HG03025 (cell line): ENCODE measurements at regions not wholly inside any gene's neighbourhood (a gene's known extent, or its start where the extent isn't known, plus 50 kb on each side); places are given as distances from the start of the nearest gene placed in this dataset.
"Not testable (repeated sequence)": the region's sequence is repeated elsewhere in the genome, so short reads cannot be mapped to it uniquely, and the experiment has no call there.

ENCODE experiments used
- ATAC-seq: cut with Tn5 transposase; IDR thresholded peaks from one replicate; pipeline ENCODE4 v1.9.1; 2021; ENCODE audit warnings: mild to moderate bottlenecking, moderate library complexity; ENCODE audit not compliant: unreplicated experiment, low FRiP score

DNA sequence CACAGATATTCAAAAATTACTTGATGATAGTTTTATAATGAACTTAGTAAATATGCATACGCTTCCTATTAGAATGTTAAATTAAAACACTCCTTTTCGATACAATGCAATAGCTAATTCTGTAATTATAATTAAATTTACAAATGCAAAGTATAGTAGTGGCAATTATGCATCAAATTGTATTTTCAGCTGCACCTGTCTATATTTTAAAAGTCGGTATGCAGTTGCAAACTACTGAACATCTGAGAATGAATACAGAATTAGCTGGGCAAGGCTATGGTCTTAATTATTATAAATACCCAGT lies 110.4 kb upstream of the ARHGAP42 start:
- ATAC-seq, result no peak

- no peak for ATAC-seq
Observed at GRCh38 chr11:100578831-100579311, 108.2 kb upstream of the ARHGAP42 start.

DNA sequence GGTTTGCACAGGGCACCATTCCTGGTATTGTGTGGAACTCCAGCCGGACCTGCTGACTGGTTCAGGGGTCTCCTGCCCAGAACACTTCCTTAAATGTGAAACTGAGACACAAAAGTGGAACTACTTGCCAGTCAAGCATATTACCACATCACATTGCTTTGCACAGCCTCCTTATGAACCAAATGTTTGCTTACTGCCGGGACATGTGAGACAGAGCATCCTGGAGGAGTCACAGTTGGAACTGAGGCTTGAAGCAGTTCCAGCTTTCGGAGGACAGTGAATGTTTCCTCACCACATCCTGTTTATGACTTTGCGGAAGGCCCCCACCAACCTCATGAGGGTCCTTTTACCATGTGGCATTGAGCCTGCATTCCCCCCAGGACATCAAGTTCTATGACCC lies 105.8 kb upstream of the ARHGAP42 start:
- no peak for ATAC-seq

- ATAC-seq, result no peak
Observed at GRCh38 chr11:100584201-100584985, 102.7 kb upstream of the ARHGAP42 start.

- ATAC-seq, result no peak
Observed at GRCh38 chr11:100585728-100586127, 101.4 kb upstream of the ARHGAP42 start.

DNA sequence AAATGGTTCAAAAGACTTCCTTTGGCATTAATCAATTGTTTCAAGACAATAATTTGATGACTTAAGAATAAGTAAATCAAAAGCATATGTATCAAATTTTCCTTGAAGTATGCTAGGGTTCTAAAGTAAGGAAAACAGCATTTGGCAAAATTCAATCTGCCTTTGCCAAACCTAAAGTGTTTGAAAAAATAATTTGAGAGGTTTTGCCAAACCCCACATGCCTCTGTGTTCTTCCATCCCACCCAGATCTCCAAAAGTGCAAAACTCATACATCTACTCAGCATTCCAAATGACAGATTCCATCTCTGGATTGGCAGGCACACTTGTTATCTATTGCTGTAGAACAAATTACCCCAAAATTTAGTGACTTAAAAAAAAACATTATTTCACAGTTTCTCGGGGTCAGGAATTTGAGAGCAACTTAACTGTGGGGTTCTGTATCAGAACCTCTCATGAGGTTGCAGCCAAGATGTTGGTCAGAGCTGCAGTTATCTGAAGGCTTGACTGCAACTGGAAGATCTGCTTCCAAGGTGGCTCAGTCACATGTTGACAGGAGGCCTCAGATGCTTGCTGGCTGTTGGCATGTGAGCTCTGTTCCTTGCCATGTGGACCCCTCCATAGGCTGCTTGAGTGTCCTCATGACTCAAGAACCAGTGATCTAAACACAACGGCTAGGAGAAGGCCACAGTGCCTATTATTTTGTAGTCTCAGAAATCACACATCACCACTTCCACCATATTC lies 100.6 kb upstream of the ARHGAP42 start:
- no peak for ATAC-seq

GRCh38 chr11:100592619-100593260 lies 94.3 kb upstream of the ARHGAP42 start:
- no peak for ATAC-seq

DNA sequence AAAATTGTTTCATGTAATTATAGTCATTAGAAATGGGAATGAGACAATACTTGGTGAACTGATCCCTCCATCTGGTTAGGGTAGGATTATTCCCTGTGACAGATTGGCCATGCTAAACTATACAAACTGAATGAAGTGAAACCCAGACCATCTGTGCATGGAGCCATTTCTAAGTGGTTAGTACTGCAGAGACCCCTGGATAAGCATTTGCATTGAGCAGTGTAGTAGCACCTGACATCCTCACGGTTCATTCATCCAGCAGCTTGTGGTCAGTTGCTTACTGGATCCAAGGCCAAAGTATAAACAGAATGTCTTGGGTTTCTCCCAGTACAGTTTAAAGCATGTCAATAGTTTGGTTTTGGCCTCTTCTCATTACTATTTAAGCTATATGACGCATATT lies 93.8 kb upstream of the ARHGAP42 start:
- no peak for ATAC-seq

GRCh38 chr11:100594320-100594719 lies 92.8 kb upstream of the ARHGAP42 start:
- ATAC-seq, result no peak

- ATAC-seq, result no peak
Observed at GRCh38 chr11:100600941-100601340, 86.1 kb upstream of the ARHGAP42 start.

DNA sequence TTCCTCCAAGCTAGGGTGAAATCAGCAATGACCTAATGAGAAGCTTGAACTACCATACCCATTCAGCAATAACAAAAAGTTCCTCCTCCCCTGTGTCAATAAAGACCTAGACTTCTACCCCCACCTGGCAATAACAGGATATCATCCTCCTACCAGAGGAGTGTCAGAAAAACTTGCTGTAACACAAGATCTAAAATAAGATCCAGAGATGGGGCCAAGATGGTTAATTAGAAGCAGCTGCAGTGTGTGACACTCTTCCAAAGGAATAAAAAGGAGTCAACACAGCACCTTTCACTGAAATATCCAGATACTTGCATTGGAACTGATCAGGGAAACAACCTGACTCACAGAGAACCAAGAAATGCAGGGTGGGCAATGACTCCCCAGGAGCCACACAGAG lies 84.4 kb upstream of the ARHGAP42 start:
- no peak for ATAC-seq

- not testable (repeated sequence) for ATAC-seq
Observed at GRCh38 chr11:100607761-100608160, 79.3 kb upstream of the ARHGAP42 start.

- ATAC-seq, result peak; percentile 71
Observed at GRCh38 chr11:100612766-100613165, 74.3 kb upstream of the ARHGAP42 start.

- ATAC-seq, result no peak
Observed at GRCh38 chr11:100618914-100619313, 68.2 kb upstream of the ARHGAP42 start.

- no peak for ATAC-seq
Observed at GRCh38 chr11:100619484-100619883, 67.6 kb upstream of the ARHGAP42 start.

DNA sequence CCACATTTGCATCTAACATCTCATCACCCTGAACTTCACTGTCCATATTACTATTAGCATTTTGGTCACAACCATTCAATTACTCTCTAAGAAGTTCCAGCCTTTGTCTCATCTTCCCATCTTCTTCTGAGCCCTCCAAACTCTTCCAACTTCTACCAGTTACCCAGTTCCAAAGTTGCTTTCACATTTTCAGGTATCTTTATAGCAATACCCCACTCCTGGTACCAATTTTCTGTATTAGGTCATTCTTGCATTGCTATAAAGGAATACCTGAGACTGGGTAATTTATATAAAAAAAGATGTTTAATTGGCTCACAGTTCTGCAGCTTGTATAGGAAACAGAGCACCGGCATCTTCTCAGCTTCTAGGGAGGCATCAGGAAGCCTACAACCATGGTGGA lies 64.7 kb upstream of the ARHGAP42 start:
- ATAC-seq, result no peak

DNA sequence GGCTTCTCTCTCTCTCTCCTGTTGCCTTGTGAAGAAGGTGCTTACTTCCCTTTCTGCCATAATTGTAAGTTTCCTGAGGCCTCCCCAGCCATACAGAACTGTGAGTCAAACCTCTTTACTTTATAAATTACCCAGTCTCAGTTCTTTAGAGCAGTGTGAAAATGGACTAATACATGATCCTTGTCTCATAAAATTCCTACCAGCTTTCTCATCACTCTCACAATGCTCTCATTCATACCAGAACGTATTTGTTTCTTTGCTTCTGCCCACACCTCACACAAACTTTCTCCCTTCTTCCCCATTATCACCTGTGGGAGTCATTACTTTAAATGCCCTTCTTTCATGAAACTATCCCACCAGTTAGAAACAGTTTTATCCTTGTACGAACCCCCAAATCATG lies 62.7 kb upstream of the ARHGAP42 start:
- ATAC-seq, result no peak

GRCh38 chr11:100625041-100625440 lies 62.0 kb upstream of the ARHGAP42 start:
- no peak for ATAC-seq

- no peak for ATAC-seq
Observed at GRCh38 chr11:100629671-100630070, 57.4 kb upstream of the ARHGAP42 start.

- ATAC-seq, result no peak
Observed at GRCh38 chr11:100630898-100631297, 56.2 kb upstream of the ARHGAP42 start.

GRCh38 chr11:100631316-100631715 lies 55.8 kb upstream of the ARHGAP42 start:
- no peak for ATAC-seq
